Activated B cell treated with CpG ODN at 0.5 μM for 24 hours (primary cell): ENCODE measurements at regions not wholly inside any gene's neighbourhood (a gene's known extent, or its start where the extent isn't known, plus 50 kb on each side); places are given as distances from the start of the nearest gene placed in this dataset.

Experiments
- ATAC-seq: fragments of 200-7000 bp; cut with Tn5 transposase; one replicate; pipeline ENCODE4 v1.10.0; 2021; ENCODE audit warnings: low read depth, mild to moderate bottlenecking, moderate library complexity
- CTCF ChIA-PET: fragments of 350-600 bp; sonication (Branson Sonifier 250); formaldehyde crosslinking; loops from one replicate; lab custom pipeline; 2021; ENCODE audit warnings: antibody characterized with exemption; lab: Charles Lee
- POLR2A ChIA-PET: fragments of 350-600 bp; sonication (Branson Sonifier 250); formaldehyde crosslinking; loops from one replicate; lab custom pipeline; 2021; ENCODE audit warnings: antibody characterized with exemption; lab: Charles Lee
- DNase-seq: peaks from one replicate; pipeline ENCODE4 v3.0.0; 2022
- H3K27ac Mint-ChIP-seq: one replicate; pipeline ENCODE4 v1.8.0; 2020; ENCODE audit warnings: mixed read lengths
- H3K27me3 Mint-ChIP-seq: one replicate; pipeline ENCODE4 v1.8.0; 2021; ENCODE audit warnings: mixed read lengths
- H3K36me3 Mint-ChIP-seq: one replicate; pipeline ENCODE4 v1.8.0; 2021; ENCODE audit warnings: low read depth, mixed read lengths
- H3K4me1 Mint-ChIP-seq: one replicate; pipeline ENCODE4 v1.8.0; 2021; ENCODE audit warnings: mixed read lengths
- H3K4me3 Mint-ChIP-seq: one replicate; pipeline ENCODE4 v1.8.0; 2020; ENCODE audit warnings: mild to moderate bottlenecking, mixed read lengths
- H3K9me3 Mint-ChIP-seq: one replicate; pipeline ENCODE4 v1.8.0; 2020; ENCODE audit warnings: mixed read lengths
- intact Hi-C: fragments of 100-400 bp; cut with micrococcal nuclease; formaldehyde crosslinking; loops from one replicate; pipeline ENCODE4 v1.15.1; 2024
- TF ChIP-seq, protein P1 (sequence below): fragments of 200-600 bp; IDR thresholded peaks from one replicate; pipeline ENCODE4 v1.8.0; 2022; ENCODE audit warnings: antibody characterized with exemption, mild to moderate bottlenecking

DNA sequence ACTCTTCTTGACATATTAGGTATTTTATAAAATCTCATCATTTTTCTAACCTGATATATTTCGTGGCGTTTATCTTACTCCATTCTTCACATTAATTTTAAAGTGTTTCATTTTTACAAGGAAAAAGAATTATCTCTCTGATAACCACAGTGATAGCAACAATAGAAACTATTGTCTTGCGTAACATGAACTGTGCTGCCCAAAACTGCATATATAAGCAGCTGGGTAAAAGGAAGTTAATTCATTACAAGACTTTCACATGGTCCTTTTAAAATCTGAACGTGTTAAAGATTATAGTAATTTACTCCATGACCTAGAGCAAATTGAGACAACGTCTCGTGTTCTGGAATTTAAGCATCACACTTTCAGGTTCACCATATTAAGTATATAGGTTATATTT is 210.4 kb upstream of the GRIA4 start:
- no peaks in the 10 kb centered on the region for H3K36me3 Mint-ChIP-seq
- no peak for ATAC-seq
- CTCF ChIA-PET, result no interaction called here

DNA sequence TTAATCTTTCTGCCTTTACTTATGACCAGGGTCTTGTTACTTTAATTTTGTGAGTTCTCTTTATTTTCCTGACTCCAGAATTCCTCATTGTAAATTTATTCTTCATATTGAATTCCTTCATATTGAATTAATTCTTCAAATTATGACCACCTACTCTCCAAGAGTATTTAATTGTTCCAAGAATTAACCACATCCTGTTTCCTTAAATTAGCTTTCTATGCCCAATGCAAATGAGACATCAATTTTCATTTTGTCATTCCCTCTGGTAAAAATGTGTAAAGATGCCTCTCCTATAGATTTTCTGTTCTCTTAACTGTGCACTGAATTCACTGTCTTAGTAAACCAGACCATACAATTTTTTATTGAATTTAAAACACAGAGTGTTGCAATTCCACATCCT is 211.2 kb upstream of the GRIA4 start:
- TF ChIP-seq, protein P1, sequence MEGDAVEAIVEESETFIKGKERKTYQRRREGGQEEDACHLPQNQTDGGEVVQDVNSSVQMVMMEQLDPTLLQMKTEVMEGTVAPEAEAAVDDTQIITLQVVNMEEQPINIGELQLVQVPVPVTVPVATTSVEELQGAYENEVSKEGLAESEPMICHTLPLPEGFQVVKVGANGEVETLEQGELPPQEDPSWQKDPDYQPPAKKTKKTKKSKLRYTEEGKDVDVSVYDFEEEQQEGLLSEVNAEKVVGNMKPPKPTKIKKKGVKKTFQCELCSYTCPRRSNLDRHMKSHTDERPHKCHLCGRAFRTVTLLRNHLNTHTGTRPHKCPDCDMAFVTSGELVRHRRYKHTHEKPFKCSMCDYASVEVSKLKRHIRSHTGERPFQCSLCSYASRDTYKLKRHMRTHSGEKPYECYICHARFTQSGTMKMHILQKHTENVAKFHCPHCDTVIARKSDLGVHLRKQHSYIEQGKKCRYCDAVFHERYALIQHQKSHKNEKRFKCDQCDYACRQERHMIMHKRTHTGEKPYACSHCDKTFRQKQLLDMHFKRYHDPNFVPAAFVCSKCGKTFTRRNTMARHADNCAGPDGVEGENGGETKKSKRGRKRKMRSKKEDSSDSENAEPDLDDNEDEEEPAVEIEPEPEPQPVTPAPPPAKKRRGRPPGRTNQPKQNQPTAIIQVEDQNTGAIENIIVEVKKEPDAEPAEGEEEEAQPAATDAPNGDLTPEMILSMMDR, result no peak
- Mint-ChIP-seq H3K4me3 (no peak overlapping the region), H3K27me3 (no peaks in the 10 kb centered on the region), H3K9me3 (no peaks in the 10 kb centered on the region), H3K4me1 (no peaks in the 10 kb centered on the region), H3K36me3 (no peaks in the 10 kb centered on the region), H3K27ac (no peak overlapping the region)
- ATAC-seq (no peak), DNase-seq (no peak)
- intact Hi-C loops, result no loop called here
- ChIA-PET POLR2A (no interaction called here), CTCF (no interaction called here)

More for the DNA sequence above, 210.4 kb upstream of the GRIA4 start:
- H3K4me3 Mint-ChIP-seq, result no peak overlapping the region
- no peak overlapping the region for H3K27ac Mint-ChIP-seq
- DNase-seq, result no peak
- no peaks in the 10 kb centered on the region for H3K27me3 Mint-ChIP-seq
- no peaks in the 10 kb centered on the region for H3K9me3 Mint-ChIP-seq
- intact Hi-C loops, result no loop called here
- TF ChIP-seq, protein P1, result no peak
- POLR2A ChIA-PET, result no interaction called here
- H3K4me1 Mint-ChIP-seq, result no peaks in the 10 kb centered on the region

DNA sequence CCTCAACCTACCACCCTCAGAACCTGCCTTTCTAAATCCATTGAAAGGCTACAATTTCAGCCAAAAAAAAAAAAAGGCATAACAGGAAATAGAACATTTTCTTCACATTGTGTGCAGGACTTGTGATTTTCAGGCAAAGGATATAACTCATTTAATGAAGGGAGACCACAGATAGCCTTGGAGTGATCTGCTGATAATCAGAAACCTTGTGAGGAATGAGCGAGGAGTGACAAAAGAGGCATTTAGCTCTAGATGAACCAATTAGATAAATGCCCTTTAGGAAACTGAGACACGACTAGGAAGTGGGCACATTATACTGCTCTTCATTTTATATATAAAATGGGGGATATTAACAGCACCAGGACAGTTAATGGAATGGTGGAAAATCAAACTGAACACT is 216.5 kb upstream of the GRIA4 start:
- no peak for ATAC-seq

DNA sequence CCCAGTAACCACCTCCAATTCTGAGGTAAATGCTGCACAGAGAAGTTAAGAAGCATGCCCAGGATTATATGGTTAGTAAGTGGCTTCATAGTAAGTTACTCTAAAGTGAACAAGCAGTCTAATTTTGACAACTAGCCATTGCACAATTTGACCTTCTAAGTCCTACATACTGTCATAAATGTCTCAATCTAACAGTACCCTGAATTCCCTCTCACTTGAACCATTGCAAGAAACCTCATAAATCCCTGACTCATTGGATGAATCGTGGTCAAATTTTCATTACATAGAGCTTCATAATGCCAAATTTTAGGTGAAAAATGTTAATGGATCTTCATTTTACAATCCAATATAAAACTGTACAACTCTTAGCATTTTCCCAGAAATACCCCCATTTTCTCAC is 217.3 kb upstream of the GRIA4 start:
- TF ChIP-seq, protein P1, result no peak
- Mint-ChIP-seq H3K4me1 (no peaks in the 10 kb centered on the region), H3K4me3 (no peak overlapping the region), H3K27ac (no peak overlapping the region), H3K27me3 (no peaks in the 10 kb centered on the region), H3K9me3 (no peaks in the 10 kb centered on the region), H3K36me3 (no peaks in the 10 kb centered on the region)
- ATAC-seq (no peak), DNase-seq (no peak)
- CTCF ChIA-PET, result no interaction called here
- intact Hi-C loops, result no loop called here
- POLR2A ChIA-PET, result no interaction called here

More for the DNA sequence above, 216.5 kb upstream of the GRIA4 start:
- ChIA-PET POLR2A (no interaction called here), CTCF (no interaction called here)
- Mint-ChIP-seq H3K27ac (no peak overlapping the region), H3K4me1 (no peaks in the 10 kb centered on the region), H3K4me3 (no peak overlapping the region), H3K36me3 (no peaks in the 10 kb centered on the region), H3K9me3 (no peaks in the 10 kb centered on the region), H3K27me3 (no peaks in the 10 kb centered on the region)
- DNase-seq, result no peak
- TF ChIP-seq, protein P1, result no peak
- intact Hi-C loops, result no loop called here

DNA sequence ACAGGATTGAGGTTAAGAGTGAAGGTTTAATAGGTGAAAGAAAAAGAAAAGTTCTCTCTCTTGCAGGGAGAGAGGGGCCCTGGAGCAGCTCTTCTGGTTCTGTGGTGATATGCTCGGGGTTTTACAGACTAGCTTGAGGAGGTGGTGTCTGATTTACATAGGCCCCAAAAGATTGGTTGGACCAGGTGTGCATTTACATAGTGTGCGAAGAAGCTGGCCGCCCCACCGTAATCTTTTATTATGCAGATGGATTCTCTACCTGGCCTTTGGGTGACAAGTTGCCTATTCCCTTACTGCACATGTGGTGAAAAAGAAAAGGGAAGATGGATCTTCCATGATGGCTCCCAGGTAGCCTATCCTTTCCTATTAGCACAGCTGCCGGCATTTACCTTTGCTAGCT is 219.9 kb upstream of the GRIA4 start:
- DNase-seq (no peak), ATAC-seq (no peak)
- Mint-ChIP-seq H3K36me3 (no peaks in the 10 kb centered on the region), H3K27me3 (no peaks in the 10 kb centered on the region), H3K4me1 (no peaks in the 10 kb centered on the region), H3K27ac (no peak overlapping the region), H3K9me3 (no peaks in the 10 kb centered on the region), H3K4me3 (no peak overlapping the region)
- TF ChIP-seq, protein P1, result no peak
- CTCF ChIA-PET, result no interaction called here
- intact Hi-C loops, result no loop called here
- POLR2A ChIA-PET, result no interaction called here
